GM23338 (cell line): ENCODE measurements at regions not wholly inside any gene's neighbourhood (a gene's known extent, or its start where the extent isn't known, plus 50 kb on each side); places are given as distances from the start of the nearest gene placed in this dataset.

Source experiments
- ATAC-seq: fragments of 200-7000 bp; cut with Tn5 transposase; 3 replicates; pipeline ENCODE4 v1.9.1; 2020
- DNase-seq: peaks from one replicate; pipeline ENCODE4 v3.0.0-alpha.2; 2015; ENCODE audit warnings: low spot score
- H2AFZ ChIP-seq: fragments of 200-600 bp; sonication (generic); 2 replicates; pipeline ENCODE4 v1.8.0; 2016; ENCODE audit warnings: antibody characterized with exemption, mild to moderate bottlenecking, moderate library complexity
- H3F3A ChIP-seq: fragments of 200-600 bp; sonication (generic); replicated peaks from 2 replicates; pipeline ENCODE4 v1.8.0; 2017; ENCODE audit warnings: antibody characterized with exemption, mixed run types, low read depth
- H3K27ac ChIP-seq: fragments of 200-600 bp; sonication (generic); 2 replicates; pipeline ENCODE4 v1.6.1; 2016; ENCODE audit warnings: low read depth
- H3K27me3 ChIP-seq: fragments of 200-600 bp; sonication (generic); 2 replicates; pipeline ENCODE4 v1.8.0; 2016; ENCODE audit warnings: mild to moderate bottlenecking, mixed run types, moderate library complexity; ENCODE audit not compliant: insufficient read depth
- H3K36me3 ChIP-seq: fragments of 200-600 bp; sonication (generic); 2 replicates; pipeline ENCODE4 v1.8.0; 2016; ENCODE audit warnings: mild to moderate bottlenecking; ENCODE audit not compliant: insufficient read depth
- H3K4me1 ChIP-seq: fragments of 200-600 bp; sonication (generic); 2 replicates; pipeline ENCODE4 v1.8.0; 2016; ENCODE audit warnings: mild to moderate bottlenecking, moderate library complexity; ENCODE audit not compliant: insufficient read depth
- H3K4me2 ChIP-seq: fragments of 200-600 bp; sonication (generic); 2 replicates; pipeline ENCODE4 v1.7.1; 2017; ENCODE audit warnings: mixed run types
- H3K4me3 ChIP-seq: fragments of 200-600 bp; sonication (generic); 2 replicates; pipeline ENCODE4 v1.6.1; 2016; ENCODE audit warnings: mixed run types
- H3K79me2 ChIP-seq: fragments of 200-600 bp; sonication (generic); replicated peaks from 2 replicates; pipeline ENCODE4 v1.8.0; 2017; ENCODE audit warnings: mild to moderate bottlenecking; ENCODE audit not compliant: insufficient read depth
- H3K9me2 ChIP-seq: fragments of 200-600 bp; sonication (generic); 2 replicates; pipeline ENCODE4 v1.8.0; 2017; ENCODE audit not compliant: insufficient read depth
- H4K20me1 ChIP-seq: fragments of 200-600 bp; sonication (generic); replicated peaks from 2 replicates; pipeline ENCODE4 v1.8.0; 2017; ENCODE audit warnings: mild to moderate bottlenecking; ENCODE audit not compliant: insufficient read depth
- H3K27ac Mint-ChIP-seq: 2 replicates; pipeline ENCODE4 v1.8.0; 2020; ENCODE audit warnings: inconsistent platforms, mild to moderate bottlenecking, moderate library complexity, mixed read lengths
- H3K27me3 Mint-ChIP-seq: 3 replicates; pipeline ENCODE4 v1.8.0; 2022; ENCODE audit warnings: low read depth, mild to moderate bottlenecking, moderate library complexity, mixed read lengths, inconsistent platforms; ENCODE audit not compliant: insufficient read depth, poor library complexity
- H3K36me3 Mint-ChIP-seq: 3 replicates; pipeline ENCODE4 v1.8.0; 2021; ENCODE audit warnings: low read depth, mild to moderate bottlenecking, inconsistent platforms, moderate library complexity, mixed read lengths
- H3K4me1 Mint-ChIP-seq: 3 replicates; pipeline ENCODE4 v1.8.0; 2020; ENCODE audit warnings: mild to moderate bottlenecking, inconsistent platforms, mixed read lengths
- H3K4me3 Mint-ChIP-seq: 3 replicates; pipeline ENCODE4 v1.8.0; 2021; ENCODE audit warnings: moderate library complexity, mild to moderate bottlenecking, inconsistent platforms, mixed read lengths
- H3K9me3 Mint-ChIP-seq: 3 replicates; pipeline ENCODE4 v1.8.0; 2020; ENCODE audit warnings: moderate library complexity, mild to moderate bottlenecking, inconsistent platforms, mixed read lengths
- CREB1 ChIP-seq: fragments of 250-450 bp; sonication (Bioruptor Pico); IDR thresholded peaks from 2 replicates; pipeline ENCODE4 v1.5.0; 2020; ENCODE audit warnings: low read depth, mild to moderate bottlenecking, moderate library complexity
- EZH2 ChIP-seq: fragments of 200-600 bp; sonication (generic); IDR thresholded peaks from one replicate; pipeline ENCODE4 v1.8.0; 2017; ENCODE audit warnings: antibody characterized with exemption, mild to moderate bottlenecking, low read depth; ENCODE audit not compliant: unreplicated experiment
- EZH2phosphoT487 ChIP-seq: fragments of 200-600 bp; sonication (generic); IDR thresholded peaks from one replicate; pipeline ENCODE4 v1.8.1; 2018; ENCODE audit warnings: antibody characterized with exemption; ENCODE audit not compliant: unreplicated experiment
- JUNB ChIP-seq: IDR thresholded peaks from one replicate; pipeline ENCODE4 v1.6.1; 2016; ENCODE audit warnings: antibody characterized with exemption; ENCODE audit not compliant: unreplicated experiment
- NANOG ChIP-seq: IDR thresholded peaks from 2 replicates; pipeline ENCODE4 v1.6.1; 2016; ENCODE audit warnings: antibody characterized with exemption, borderline replicate concordance
- POLR2AphosphoS5 ChIP-seq: IDR thresholded peaks from 2 replicates; pipeline ENCODE4 v1.6.1; 2016; ENCODE audit warnings: antibody characterized with exemption, low read depth
- STAT1 ChIP-seq: IDR thresholded peaks from one replicate; pipeline ENCODE4 v1.6.1; 2016; ENCODE audit warnings: antibody characterized with exemption; ENCODE audit not compliant: unreplicated experiment
- ZNF114 ChIP-seq: fragments of 250-450 bp; sonication (Bioruptor Pico); IDR thresholded peaks from 2 replicates; pipeline ENCODE4 v1.5.0; 2020; ENCODE audit warnings: mild to moderate bottlenecking, moderate library complexity
- ZNF331 ChIP-seq: fragments of 250-450 bp; sonication (Bioruptor Pico); IDR thresholded peaks from 2 replicates; pipeline ENCODE4 v1.5.0; 2020; ENCODE audit warnings: low read depth, mild to moderate bottlenecking, moderate library complexity
- TF ChIP-seq, protein P1 (sequence below): fragments of 250-450 bp; sonication (Bioruptor Pico); IDR thresholded peaks from 2 replicates; pipeline ENCODE4 v1.5.0; 2020; ENCODE audit warnings: mild to moderate bottlenecking, moderate library complexity
- TF ChIP-seq, protein P2 (sequence below): IDR thresholded peaks from one replicate; pipeline ENCODE4 v1.6.1; 2018; ENCODE audit warnings: antibody characterized with exemption; ENCODE audit not compliant: unreplicated experiment
- TF ChIP-seq, protein P3 (sequence below), 2 experiments: fragments of 200-600 bp in 1 of 2; sonication (generic) in 1 of 2; conservative IDR thresholded peaks; 2 replicates each; pipeline versions ENCODE4 v1.5.1 to v1.6.1; 2016 to 2017; ENCODE audit warnings: antibody characterized with exemption in 2 of 2, low read depth in 2 of 2, mild to moderate bottlenecking in 2 of 2, moderate library complexity in 1 of 2
- TF ChIP-seq, protein P4 (sequence below): IDR thresholded peaks from 2 replicates; pipeline ENCODE4 v1.6.1; 2016; ENCODE audit warnings: antibody characterized with exemption

DNA sequence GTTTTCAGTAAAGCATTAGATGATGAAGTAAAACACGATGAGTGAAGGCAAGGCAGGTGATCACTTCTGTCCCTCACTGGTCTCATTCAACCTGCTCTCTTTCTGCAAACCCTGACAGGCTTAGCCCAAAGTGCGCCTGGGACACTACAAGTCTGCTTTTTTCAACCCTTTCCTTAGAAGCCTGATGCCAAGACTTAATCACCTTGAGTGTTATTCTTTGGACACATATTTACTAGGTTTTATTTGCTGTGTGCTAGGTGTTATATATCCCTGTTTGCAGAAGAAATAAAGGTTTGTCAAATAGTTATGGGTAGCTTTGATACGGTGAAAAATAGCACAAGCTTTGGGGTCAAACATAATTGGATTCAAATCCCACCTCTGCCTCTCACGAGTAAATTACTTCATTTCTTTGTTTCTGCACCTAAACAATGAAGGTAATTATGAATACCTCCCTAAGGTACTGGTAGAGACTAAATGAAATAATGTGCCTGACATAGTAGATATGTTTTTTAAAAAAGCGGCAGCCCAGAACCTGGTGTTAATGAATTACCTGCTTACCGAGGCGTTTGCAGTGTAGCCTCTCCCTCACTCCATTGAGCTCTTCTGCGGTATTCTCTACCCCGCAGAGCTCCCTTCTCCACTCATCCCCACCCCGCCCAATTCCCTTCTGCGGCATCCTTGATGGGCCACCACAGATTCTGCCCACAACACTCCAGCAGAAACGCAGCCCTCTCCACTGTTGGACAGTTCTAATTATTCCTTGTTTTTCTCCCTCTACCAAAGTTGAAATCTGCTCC, 269.0 kb upstream of the TPM1 start:
- ATAC-seq = no peak
- Mint-ChIP-seq H3K9me3 (no peaks in the 10 kb centered on the region), H3K27me3 (peaks cover 2% of the 10 kb centered on the region), H3K4me3 (no peak overlapping the region), H3K4me1 (peaks cover 10% of the 10 kb centered on the region; the same call in 2 of the 3 replicates), H3K36me3 (peaks cover 12% of the 10 kb centered on the region; the same call in 2 of the 3 replicates), H3K27ac (no peak overlapping the region)
- no peak overlapping the region for H2AFZ ChIP-seq
- peaks cover 3% of the 10 kb centered on the region; the same call in 1 of the 2 replicates for H3K9me2 ChIP-seq
- no peaks in the 10 kb centered on the region for H3K27me3 ChIP-seq
- H3K4me3 ChIP-seq = no peak overlapping the region
- H3K4me1 ChIP-seq = peaks cover 7% of the 10 kb centered on the region
- no peaks in the 10 kb centered on the region for H3K79me2 ChIP-seq
- H3K27ac ChIP-seq = no peak overlapping the region
- TF ChIP-seq EZH2 (no peak), ZNF331 (CRISPR knock-in tag) (no peak), POLR2AphosphoS5 (no peak), NANOG (no peak), EZH2phosphoT487 (no peak), JUNB (no peak), ZNF114 (no peak), CREB1 (CRISPR knock-in tag) (no peak), STAT1 (no peak)
- TF ChIP-seq, protein P1, sequence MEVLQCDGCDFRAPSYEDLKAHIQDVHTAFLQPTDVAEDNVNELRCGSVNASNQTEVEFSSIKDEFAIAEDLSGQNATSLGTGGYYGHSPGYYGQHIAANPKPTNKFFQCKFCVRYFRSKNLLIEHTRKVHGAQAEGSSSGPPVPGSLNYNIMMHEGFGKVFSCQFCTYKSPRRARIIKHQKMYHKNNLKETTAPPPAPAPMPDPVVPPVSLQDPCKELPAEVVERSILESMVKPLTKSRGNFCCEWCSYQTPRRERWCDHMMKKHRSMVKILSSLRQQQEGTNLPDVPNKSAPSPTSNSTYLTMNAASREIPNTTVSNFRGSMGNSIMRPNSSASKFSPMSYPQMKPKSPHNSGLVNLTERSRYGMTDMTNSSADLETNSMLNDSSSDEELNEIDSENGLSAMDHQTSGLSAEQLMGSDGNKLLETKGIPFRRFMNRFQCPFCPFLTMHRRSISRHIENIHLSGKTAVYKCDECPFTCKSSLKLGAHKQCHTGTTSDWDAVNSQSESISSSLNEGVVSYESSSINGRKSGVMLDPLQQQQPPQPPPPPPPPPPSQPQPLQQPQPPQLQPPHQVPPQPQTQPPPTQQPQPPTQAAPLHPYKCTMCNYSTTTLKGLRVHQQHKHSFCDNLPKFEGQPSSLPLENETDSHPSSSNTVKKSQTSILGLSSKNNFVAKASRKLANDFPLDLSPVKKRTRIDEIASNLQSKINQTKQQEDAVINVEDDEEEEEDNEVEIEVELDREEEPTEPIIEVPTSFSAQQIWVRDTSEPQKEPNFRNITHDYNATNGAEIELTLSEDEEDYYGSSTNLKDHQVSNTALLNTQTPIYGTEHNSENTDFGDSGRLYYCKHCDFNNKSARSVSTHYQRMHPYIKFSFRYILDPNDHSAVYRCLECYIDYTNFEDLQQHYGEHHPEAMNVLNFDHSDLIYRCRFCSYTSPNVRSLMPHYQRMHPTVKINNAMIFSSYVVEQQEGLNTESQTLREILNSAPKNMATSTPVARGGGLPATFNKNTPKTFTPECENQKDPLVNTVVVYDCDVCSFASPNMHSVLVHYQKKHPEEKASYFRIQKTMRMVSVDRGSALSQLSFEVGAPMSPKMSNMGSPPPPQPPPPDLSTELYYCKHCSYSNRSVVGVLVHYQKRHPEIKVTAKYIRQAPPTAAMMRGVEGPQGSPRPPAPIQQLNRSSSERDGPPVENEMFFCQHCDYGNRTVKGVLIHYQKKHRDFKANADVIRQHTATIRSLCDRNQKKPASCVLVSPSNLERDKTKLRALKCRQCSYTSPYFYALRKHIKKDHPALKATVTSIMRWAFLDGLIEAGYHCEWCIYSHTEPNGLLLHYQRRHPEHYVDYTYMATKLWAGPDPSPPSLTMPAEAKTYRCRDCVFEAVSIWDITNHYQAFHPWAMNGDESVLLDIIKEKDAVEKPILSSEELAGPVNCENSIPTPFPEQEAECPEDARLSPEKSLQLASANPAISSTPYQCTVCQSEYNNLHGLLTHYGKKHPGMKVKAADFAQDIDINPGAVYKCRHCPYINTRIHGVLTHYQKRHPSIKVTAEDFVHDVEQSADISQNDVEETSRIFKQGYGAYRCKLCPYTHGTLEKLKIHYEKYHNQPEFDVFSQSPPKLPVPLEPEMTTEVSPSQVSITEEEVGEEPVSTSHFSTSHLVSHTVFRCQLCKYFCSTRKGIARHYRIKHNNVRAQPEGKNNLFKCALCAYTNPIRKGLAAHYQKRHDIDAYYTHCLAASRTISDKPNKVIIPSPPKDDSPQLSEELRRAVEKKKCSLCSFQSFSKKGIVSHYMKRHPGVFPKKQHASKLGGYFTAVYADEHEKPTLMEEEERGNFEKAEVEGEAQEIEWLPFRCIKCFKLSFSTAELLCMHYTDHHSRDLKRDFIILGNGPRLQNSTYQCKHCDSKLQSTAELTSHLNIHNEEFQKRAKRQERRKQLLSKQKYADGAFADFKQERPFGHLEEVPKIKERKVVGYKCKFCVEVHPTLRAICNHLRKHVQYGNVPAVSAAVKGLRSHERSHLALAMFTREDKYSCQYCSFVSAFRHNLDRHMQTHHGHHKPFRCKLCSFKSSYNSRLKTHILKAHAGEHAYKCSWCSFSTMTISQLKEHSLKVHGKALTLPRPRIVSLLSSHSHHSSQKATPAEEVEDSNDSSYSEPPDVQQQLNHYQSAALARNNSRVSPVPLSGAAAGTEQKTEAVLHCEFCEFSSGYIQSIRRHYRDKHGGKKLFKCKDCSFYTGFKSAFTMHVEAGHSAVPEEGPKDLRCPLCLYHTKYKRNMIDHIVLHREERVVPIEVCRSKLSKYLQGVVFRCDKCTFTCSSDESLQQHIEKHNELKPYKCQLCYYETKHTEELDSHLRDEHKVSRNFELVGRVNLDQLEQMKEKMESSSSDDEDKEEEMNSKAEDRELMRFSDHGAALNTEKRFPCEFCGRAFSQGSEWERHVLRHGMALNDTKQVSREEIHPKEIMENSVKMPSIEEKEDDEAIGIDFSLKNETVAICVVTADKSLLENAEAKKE = no peak
- TF ChIP-seq, protein P2, sequence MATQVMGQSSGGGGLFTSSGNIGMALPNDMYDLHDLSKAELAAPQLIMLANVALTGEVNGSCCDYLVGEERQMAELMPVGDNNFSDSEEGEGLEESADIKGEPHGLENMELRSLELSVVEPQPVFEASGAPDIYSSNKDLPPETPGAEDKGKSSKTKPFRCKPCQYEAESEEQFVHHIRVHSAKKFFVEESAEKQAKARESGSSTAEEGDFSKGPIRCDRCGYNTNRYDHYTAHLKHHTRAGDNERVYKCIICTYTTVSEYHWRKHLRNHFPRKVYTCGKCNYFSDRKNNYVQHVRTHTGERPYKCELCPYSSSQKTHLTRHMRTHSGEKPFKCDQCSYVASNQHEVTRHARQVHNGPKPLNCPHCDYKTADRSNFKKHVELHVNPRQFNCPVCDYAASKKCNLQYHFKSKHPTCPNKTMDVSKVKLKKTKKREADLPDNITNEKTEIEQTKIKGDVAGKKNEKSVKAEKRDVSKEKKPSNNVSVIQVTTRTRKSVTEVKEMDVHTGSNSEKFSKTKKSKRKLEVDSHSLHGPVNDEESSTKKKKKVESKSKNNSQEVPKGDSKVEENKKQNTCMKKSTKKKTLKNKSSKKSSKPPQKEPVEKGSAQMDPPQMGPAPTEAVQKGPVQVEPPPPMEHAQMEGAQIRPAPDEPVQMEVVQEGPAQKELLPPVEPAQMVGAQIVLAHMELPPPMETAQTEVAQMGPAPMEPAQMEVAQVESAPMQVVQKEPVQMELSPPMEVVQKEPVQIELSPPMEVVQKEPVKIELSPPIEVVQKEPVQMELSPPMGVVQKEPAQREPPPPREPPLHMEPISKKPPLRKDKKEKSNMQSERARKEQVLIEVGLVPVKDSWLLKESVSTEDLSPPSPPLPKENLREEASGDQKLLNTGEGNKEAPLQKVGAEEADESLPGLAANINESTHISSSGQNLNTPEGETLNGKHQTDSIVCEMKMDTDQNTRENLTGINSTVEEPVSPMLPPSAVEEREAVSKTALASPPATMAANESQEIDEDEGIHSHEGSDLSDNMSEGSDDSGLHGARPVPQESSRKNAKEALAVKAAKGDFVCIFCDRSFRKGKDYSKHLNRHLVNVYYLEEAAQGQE = no peak
- TF ChIP-seq, protein P3, sequence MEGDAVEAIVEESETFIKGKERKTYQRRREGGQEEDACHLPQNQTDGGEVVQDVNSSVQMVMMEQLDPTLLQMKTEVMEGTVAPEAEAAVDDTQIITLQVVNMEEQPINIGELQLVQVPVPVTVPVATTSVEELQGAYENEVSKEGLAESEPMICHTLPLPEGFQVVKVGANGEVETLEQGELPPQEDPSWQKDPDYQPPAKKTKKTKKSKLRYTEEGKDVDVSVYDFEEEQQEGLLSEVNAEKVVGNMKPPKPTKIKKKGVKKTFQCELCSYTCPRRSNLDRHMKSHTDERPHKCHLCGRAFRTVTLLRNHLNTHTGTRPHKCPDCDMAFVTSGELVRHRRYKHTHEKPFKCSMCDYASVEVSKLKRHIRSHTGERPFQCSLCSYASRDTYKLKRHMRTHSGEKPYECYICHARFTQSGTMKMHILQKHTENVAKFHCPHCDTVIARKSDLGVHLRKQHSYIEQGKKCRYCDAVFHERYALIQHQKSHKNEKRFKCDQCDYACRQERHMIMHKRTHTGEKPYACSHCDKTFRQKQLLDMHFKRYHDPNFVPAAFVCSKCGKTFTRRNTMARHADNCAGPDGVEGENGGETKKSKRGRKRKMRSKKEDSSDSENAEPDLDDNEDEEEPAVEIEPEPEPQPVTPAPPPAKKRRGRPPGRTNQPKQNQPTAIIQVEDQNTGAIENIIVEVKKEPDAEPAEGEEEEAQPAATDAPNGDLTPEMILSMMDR (conservative IDR thresholded peaks at IDR 0.05; ENCODE audit: low read depth in 2 of 2) = no peak
- TF ChIP-seq, protein P4, sequence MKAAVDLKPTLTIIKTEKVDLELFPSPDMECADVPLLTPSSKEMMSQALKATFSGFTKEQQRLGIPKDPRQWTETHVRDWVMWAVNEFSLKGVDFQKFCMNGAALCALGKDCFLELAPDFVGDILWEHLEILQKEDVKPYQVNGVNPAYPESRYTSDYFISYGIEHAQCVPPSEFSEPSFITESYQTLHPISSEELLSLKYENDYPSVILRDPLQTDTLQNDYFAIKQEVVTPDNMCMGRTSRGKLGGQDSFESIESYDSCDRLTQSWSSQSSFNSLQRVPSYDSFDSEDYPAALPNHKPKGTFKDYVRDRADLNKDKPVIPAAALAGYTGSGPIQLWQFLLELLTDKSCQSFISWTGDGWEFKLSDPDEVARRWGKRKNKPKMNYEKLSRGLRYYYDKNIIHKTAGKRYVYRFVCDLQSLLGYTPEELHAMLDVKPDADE = no peak
- H3F3A ChIP-seq = no peaks in the 10 kb centered on the region
- H3K36me3 ChIP-seq = 0 out of 2 replicates have a peak, but pooled peaks cover 4% of the 10 kb centered on the region
- DNase-seq = no peak
- H3K4me2 ChIP-seq = no peak overlapping the region
- H4K20me1 ChIP-seq = no peaks in the 10 kb centered on the region
